ENCODE measurements at regions not wholly inside any gene's neighbourhood (a gene's known extent, or its start where the extent isn't known, plus 50 kb on each side); places are given as distances from the start of the nearest gene placed in this dataset.

GRCh38 chr11:41963406-41963805, 504.0 kb upstream of the LRRC4C start:
- DNase-seq = no peak
- Histone ChIP-seq H3K36me3 (no peaks in the 10 kb centered on the region), H3K9ac (ENCODE audit: low read depth in 2 of 2, low read length in 2 of 2) (no peak overlapping the region), H3K27ac (no peak overlapping the region), H3K4me3 (no peak overlapping the region), H3K9me3 (no peaks in the 10 kb centered on the region), H3K27me3 (no peaks in the 10 kb centered on the region), H3K4me1 (no peaks in the 10 kb centered on the region)
- intact Hi-C loops (cut with DNase I) = no loop called here
- TF ChIP-seq CTCF (IDR thresholded peaks at IDR 0.05) = no peak

GRCh38 chr11:41970681-41971080, 511.2 kb upstream of the LRRC4C start:
- Histone ChIP-seq H3K4me1 (no peaks in the 10 kb centered on the region), H3K4me3 (no peak overlapping the region), H3K27me3 (no peaks in the 10 kb centered on the region)

GRCh38 chr11:41971592-41971991, 512.1 kb upstream of the LRRC4C start:
- Histone ChIP-seq H3K27me3 (no peaks in the 10 kb centered on the region), H3K9me3 (no peaks in the 10 kb centered on the region), H3K4me1 (no peaks in the 10 kb centered on the region), H3K9ac (ENCODE audit: low read depth in 2 of 2, low read length in 2 of 2) (no peak overlapping the region), H3K4me3 (no peak overlapping the region), H3K27ac (no peak overlapping the region), H3K36me3 (no peaks in the 10 kb centered on the region)
- TF ChIP-seq CTCF (IDR thresholded peaks at IDR 0.05) = no peak
- intact Hi-C loops (cut with DNase I) = no loop called here
- DNase-seq = no peak

More at GRCh38 chr11:41970681-41971080, 511.2 kb upstream of the LRRC4C start:
- Histone ChIP-seq H3K27ac (no peak overlapping the region), H3K9ac (ENCODE audit: low read depth in 2 of 2, low read length in 2 of 2) (no peak overlapping the region), H3K36me3 (no peaks in the 10 kb centered on the region), H3K9me3 (no peaks in the 10 kb centered on the region)
- intact Hi-C loops (cut with DNase I) = no loop called here
- TF ChIP-seq CTCF (IDR thresholded peaks at IDR 0.05) = no peak
- DNase-seq = no peak

- no peaks in the 10 kb centered on the region for H3K9me3 ChIP-seq
- H3K4me1 ChIP-seq = no peaks in the 10 kb centered on the region
- no peaks in the 10 kb centered on the region for H3K36me3 ChIP-seq
- intact Hi-C loops (cut with DNase I) = no loop called here
- no peak for DNase-seq
- no peak for TF ChIP-seq CTCF (IDR thresholded peaks at IDR 0.05)
- H3K4me3 ChIP-seq = no peak overlapping the region
- H3K27me3 ChIP-seq = no peaks in the 10 kb centered on the region
- H3K9ac ChIP-seq (ENCODE audit: low read depth in 2 of 2, low read length in 2 of 2) = no peak overlapping the region
- H3K27ac ChIP-seq = no peak overlapping the region
Measured at GRCh38 chr11:41978945-41979344, 519.5 kb upstream of the LRRC4C start.

GRCh38 chr11:41980741-41981140, 521.3 kb upstream of the LRRC4C start:
- no peaks in the 10 kb centered on the region for H3K4me1 ChIP-seq
- H3K9me3 ChIP-seq = no peaks in the 10 kb centered on the region
- H3K36me3 ChIP-seq = no peaks in the 10 kb centered on the region
- no peak for DNase-seq
- no peaks in the 10 kb centered on the region for H3K27me3 ChIP-seq
- no peak for TF ChIP-seq CTCF (IDR thresholded peaks at IDR 0.05)
- no peak overlapping the region for H3K4me3 ChIP-seq
- intact Hi-C loops (cut with DNase I) = no loop called here
- no peak overlapping the region for H3K9ac ChIP-seq (ENCODE audit: low read depth in 2 of 2, low read length in 2 of 2)
- no peak overlapping the region for H3K27ac ChIP-seq

- intact Hi-C loops (cut with DNase I) = no loop called here
- Histone ChIP-seq H3K4me3 (no peak overlapping the region), H3K27ac (no peak overlapping the region), H3K9me3 (no peaks in the 10 kb centered on the region), H3K27me3 (no peaks in the 10 kb centered on the region), H3K4me1 (no peaks in the 10 kb centered on the region), H3K9ac (ENCODE audit: low read depth in 2 of 2, low read length in 2 of 2) (no peak overlapping the region), H3K36me3 (no peaks in the 10 kb centered on the region)
- no peak for DNase-seq
- TF ChIP-seq CTCF (IDR thresholded peaks at IDR 0.05) = no peak
Measured at GRCh38 chr11:41982276-41982675, 522.8 kb upstream of the LRRC4C start.
